Activated B cell treated with CpG ODN at 0.5 μM for 24 hours (primary cell): ENCODE measurements at regions not wholly inside any gene's neighbourhood (a gene's known extent, or its start where the extent isn't known, plus 50 kb on each side); places are given as distances from the start of the nearest gene placed in this dataset.

Experiments
- ATAC-seq: fragments of 200-7000 bp; cut with Tn5 transposase; one replicate; pipeline ENCODE4 v1.10.0; 2021; ENCODE audit warnings: low read depth, mild to moderate bottlenecking, moderate library complexity
- CTCF ChIA-PET: fragments of 350-600 bp; sonication (Branson Sonifier 250); formaldehyde crosslinking; loops from one replicate; lab custom pipeline; 2021; ENCODE audit warnings: antibody characterized with exemption; lab: Charles Lee
- POLR2A ChIA-PET: fragments of 350-600 bp; sonication (Branson Sonifier 250); formaldehyde crosslinking; loops from one replicate; lab custom pipeline; 2021; ENCODE audit warnings: antibody characterized with exemption; lab: Charles Lee
- DNase-seq: peaks from one replicate; pipeline ENCODE4 v3.0.0; 2022
- H3K27ac Mint-ChIP-seq: one replicate; pipeline ENCODE4 v1.8.0; 2020; ENCODE audit warnings: mixed read lengths
- H3K27me3 Mint-ChIP-seq: one replicate; pipeline ENCODE4 v1.8.0; 2021; ENCODE audit warnings: mixed read lengths
- H3K36me3 Mint-ChIP-seq: one replicate; pipeline ENCODE4 v1.8.0; 2021; ENCODE audit warnings: low read depth, mixed read lengths
- H3K4me1 Mint-ChIP-seq: one replicate; pipeline ENCODE4 v1.8.0; 2021; ENCODE audit warnings: mixed read lengths
- H3K4me3 Mint-ChIP-seq: one replicate; pipeline ENCODE4 v1.8.0; 2020; ENCODE audit warnings: mild to moderate bottlenecking, mixed read lengths
- H3K9me3 Mint-ChIP-seq: one replicate; pipeline ENCODE4 v1.8.0; 2020; ENCODE audit warnings: mixed read lengths
- intact Hi-C: fragments of 100-400 bp; cut with micrococcal nuclease; formaldehyde crosslinking; loops from one replicate; pipeline ENCODE4 v1.15.1; 2024
- TF ChIP-seq, protein P1 (sequence below): fragments of 200-600 bp; IDR thresholded peaks from one replicate; pipeline ENCODE4 v1.8.0; 2022; ENCODE audit warnings: antibody characterized with exemption, mild to moderate bottlenecking

DNA sequence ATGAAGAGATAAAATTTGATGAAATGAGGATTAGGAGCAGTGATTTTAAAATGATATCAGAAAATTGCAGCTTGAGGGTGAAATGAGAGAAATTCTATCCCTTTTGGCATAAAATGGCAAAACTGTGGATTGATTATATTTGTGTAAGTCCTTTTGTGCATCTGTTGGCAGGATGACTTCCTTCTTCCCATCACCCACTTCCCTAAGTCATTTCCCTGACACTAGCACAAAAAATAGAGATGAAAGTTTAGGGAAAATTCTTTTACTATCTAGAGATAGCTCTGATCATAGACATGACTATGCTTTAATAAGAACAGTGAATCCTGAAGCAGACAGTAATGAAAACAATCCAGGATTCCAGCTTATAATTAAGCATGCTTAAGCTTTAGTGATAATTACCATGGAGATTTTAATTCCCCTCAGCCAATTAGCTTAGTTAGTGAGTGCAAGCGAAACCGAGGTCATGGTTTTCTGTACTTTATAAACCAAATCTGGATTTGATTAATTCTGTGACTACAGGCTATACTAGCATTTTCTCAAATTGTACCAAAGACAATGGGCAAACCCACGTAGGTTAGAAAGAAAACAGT, 163.6 kb upstream of the TARS1 start:
- H3K9me3 Mint-ChIP-seq, result no peaks in the 10 kb centered on the region
- intact Hi-C loops, result no loop called here
- ChIA-PET POLR2A (no interaction called here), CTCF (no interaction called here)
- H3K27ac Mint-ChIP-seq, result no peak overlapping the region
- no peaks in the 10 kb centered on the region for H3K4me1 Mint-ChIP-seq
- H3K27me3 Mint-ChIP-seq, result no peaks in the 10 kb centered on the region
- H3K4me3 Mint-ChIP-seq, result no peak overlapping the region
- no peaks in the 10 kb centered on the region for H3K36me3 Mint-ChIP-seq
- DNase-seq (no peak), ATAC-seq (no peak)
- TF ChIP-seq, protein P1, sequence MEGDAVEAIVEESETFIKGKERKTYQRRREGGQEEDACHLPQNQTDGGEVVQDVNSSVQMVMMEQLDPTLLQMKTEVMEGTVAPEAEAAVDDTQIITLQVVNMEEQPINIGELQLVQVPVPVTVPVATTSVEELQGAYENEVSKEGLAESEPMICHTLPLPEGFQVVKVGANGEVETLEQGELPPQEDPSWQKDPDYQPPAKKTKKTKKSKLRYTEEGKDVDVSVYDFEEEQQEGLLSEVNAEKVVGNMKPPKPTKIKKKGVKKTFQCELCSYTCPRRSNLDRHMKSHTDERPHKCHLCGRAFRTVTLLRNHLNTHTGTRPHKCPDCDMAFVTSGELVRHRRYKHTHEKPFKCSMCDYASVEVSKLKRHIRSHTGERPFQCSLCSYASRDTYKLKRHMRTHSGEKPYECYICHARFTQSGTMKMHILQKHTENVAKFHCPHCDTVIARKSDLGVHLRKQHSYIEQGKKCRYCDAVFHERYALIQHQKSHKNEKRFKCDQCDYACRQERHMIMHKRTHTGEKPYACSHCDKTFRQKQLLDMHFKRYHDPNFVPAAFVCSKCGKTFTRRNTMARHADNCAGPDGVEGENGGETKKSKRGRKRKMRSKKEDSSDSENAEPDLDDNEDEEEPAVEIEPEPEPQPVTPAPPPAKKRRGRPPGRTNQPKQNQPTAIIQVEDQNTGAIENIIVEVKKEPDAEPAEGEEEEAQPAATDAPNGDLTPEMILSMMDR, result no peak

DNA sequence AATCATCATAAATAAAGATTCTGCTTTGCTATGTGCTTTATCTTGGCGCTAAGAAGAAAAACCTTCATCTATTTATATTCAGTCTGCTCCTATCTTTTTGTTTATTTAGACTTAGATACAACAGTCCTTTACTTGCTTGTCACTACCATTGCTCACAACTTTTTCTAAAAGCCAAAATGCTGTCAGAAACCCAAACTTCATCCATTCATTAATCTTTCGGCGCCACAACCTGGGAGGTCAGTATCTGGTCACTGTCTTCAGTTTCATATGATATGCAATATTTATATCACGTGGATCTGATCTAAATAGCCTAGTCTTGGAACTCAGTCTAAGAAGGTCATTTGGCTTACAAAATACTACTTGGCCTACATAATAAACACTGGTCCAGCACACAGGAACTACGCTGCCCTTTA, 159.3 kb upstream of the TARS1 start:
- Mint-ChIP-seq H3K9me3 (no peaks in the 10 kb centered on the region), H3K27ac (no peak overlapping the region), H3K36me3 (no peaks in the 10 kb centered on the region), H3K27me3 (no peaks in the 10 kb centered on the region), H3K4me1 (no peaks in the 10 kb centered on the region), H3K4me3 (no peak overlapping the region)
- TF ChIP-seq, protein P1, result no peak
- CTCF ChIA-PET, result no interaction called here
- DNase-seq, result no peak
- POLR2A ChIA-PET, result no interaction called here
- no peak for ATAC-seq
- intact Hi-C loops, result no loop called here

DNA sequence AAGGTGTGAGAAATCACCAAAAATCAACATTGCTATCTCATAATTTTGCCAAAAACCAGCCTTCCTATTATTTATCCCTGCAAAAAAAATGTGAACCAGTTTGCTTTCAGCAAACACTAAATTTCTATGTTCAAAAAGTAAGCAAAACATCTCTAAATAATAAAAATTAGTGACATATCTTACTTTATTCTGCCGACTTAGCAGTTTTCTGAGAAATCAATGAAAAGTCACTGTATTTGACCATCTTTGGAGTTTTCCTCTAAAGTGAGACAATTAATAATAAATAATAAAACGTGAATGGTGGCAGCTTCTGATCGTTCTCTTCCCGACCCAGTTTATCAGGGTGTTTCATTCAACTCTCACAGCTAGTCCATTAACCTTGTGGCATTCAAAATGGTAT, 158.6 kb upstream of the TARS1 start:
- no peaks in the 10 kb centered on the region for H3K9me3 Mint-ChIP-seq
- TF ChIP-seq, protein P1, result no peak
- no peaks in the 10 kb centered on the region for H3K4me1 Mint-ChIP-seq
- no peaks in the 10 kb centered on the region for H3K27me3 Mint-ChIP-seq
- ATAC-seq (no peak), DNase-seq (no peak)
- no peak overlapping the region for H3K4me3 Mint-ChIP-seq
- intact Hi-C loops, result no loop called here
- ChIA-PET CTCF (no interaction called here), POLR2A (no interaction called here)
- no peak overlapping the region for H3K27ac Mint-ChIP-seq
- no peaks in the 10 kb centered on the region for H3K36me3 Mint-ChIP-seq

DNA sequence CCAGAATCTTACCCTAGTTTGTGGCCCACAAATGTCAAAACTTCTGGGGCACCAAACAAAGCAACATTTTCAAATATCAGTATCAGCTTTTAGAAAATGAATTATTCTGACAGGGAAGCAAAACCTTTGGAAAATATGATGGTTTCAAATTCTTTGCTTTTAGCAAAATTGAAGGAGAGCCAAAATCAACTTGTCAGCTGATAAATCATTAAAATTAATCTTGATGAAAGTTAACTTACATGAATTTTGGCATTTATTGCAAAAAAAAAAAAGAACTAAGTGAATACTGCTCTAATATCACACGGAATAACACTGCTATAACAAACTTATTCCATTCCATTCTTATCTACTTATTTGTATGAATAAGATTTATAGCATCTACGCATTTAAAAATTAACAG, 158.1 kb upstream of the TARS1 start:
- DNase-seq (no peak), ATAC-seq (no peak)
- POLR2A ChIA-PET, result no interaction called here
- Mint-ChIP-seq H3K9me3 (no peaks in the 10 kb centered on the region), H3K36me3 (no peaks in the 10 kb centered on the region), H3K4me1 (no peaks in the 10 kb centered on the region), H3K27me3 (no peaks in the 10 kb centered on the region), H3K27ac (no peak overlapping the region), H3K4me3 (no peak overlapping the region)
- CTCF ChIA-PET, result no interaction called here
- TF ChIP-seq, protein P1, result no peak
- intact Hi-C loops, result no loop called here

DNA sequence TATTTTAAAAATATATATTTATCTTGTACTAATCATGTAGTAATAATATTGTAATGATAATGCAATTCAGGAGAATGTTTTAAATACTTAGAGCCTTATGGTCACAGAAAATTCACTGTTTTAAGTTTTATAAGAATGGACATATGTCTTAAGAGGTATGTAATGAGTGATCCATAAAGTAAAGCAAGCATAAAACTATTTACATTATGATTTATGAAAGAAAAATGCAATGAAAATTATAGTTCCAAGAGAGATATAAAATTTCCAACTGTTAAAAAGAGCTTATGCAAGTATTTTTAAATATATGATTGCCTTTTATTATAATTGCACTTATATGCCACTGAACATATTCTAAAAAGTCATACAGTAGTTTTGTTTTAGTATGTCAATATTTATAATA, 157.5 kb upstream of the TARS1 start:
- TF ChIP-seq, protein P1, result no peak
- Mint-ChIP-seq H3K27me3 (no peaks in the 10 kb centered on the region), H3K9me3 (no peaks in the 10 kb centered on the region), H3K4me3 (no peak overlapping the region), H3K36me3 (no peaks in the 10 kb centered on the region), H3K27ac (no peak overlapping the region), H3K4me1 (no peaks in the 10 kb centered on the region)
- ATAC-seq (no peak), DNase-seq (no peak)
- intact Hi-C loops, result no loop called here
- ChIA-PET POLR2A (no interaction called here), CTCF (no interaction called here)
